Stimulated activated CD8-positive, alpha-beta memory T cell treated with anti-CD3 and anti-CD28 coated beads, Interleukin-12 subunit alpha, Interleukin-12 subunit beta, amount 100 ng/mL, for 1 hour (primary cell): ENCODE measurements at regions not wholly inside any gene's neighbourhood (a gene's known extent, or its start where the extent isn't known, plus 50 kb on each side); places are given as distances from the start of the nearest gene placed in this dataset.

ENCODE experiments used
- DNase-seq: peaks from one replicate; pipeline ENCODE4 v3.0.0-alpha.2; 2020; ENCODE audit warnings: low read depth

GRCh38 chr7:34603711-34604444, 54.1 kb upstream of the NPSR1 start:
- no peak for DNase-seq
